ENCODE measurements at regions not wholly inside any gene's neighbourhood (a gene's known extent, or its start where the extent isn't known, plus 50 kb on each side); places are given as distances from the start of the nearest gene placed in this dataset.
"Not testable (repeated sequence)": the region's sequence is repeated elsewhere in the genome, so short reads cannot be mapped to it uniquely, and the experiment has no call there.

DNA sequence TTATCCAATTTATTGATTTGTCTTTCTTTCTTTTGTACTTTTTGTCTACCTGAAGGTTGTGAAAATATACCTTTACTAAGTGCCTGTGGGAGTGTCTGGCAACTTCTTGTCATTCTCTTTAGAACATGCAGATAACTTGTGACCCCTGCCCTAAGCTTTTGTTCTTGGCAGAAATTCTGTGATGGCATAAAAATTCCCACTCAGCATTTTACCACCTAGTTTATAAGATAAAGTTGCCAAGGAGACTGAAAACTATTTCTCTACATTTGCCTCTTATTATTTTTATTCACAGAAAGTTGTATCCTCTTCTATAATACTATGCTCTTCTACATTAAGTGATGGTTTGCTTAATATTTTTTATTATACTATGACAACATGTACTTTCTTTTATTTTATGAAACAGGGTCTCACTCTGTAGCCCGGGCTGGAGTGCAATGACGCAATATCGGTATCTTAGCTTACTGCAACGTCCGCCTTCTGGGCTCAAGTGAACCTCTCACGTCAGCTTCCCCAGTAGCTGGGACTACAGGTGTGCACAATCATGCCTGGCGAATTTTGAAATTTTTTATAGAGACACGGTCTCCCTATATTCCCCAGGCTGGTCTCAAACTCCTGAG lies 683.5 kb downstream of the ANKRD7 start:
- Mint-ChIP-seq H3K4me1 (ENCODE audit: insufficient read depth, unreplicated experiment) (no peaks in the 10 kb centered on the region), H3K36me3 (ENCODE audit: insufficient read depth, unreplicated experiment) (no peaks in the 10 kb centered on the region), H3K4me3 (ENCODE audit: unreplicated experiment) (no peak overlapping the region), H3K27ac (ENCODE audit: low read depth, unreplicated experiment) (no peak overlapping the region), H3K27me3 (ENCODE audit: insufficient read depth, unreplicated experiment) (peaks cover 61% of the 10 kb centered on the region), H3K9me3 (ENCODE audit: unreplicated experiment) (no peaks in the 10 kb centered on the region)
- CTCF ChIA-PET: interaction anchor here (0.6 to 0.7 kb wide), 2 partner anchors 217 to 281 kb away, joined by 3 to 5 read pairs; no protein-coding TSS in a partner anchor
- TF ChIP-seq, protein P1, sequence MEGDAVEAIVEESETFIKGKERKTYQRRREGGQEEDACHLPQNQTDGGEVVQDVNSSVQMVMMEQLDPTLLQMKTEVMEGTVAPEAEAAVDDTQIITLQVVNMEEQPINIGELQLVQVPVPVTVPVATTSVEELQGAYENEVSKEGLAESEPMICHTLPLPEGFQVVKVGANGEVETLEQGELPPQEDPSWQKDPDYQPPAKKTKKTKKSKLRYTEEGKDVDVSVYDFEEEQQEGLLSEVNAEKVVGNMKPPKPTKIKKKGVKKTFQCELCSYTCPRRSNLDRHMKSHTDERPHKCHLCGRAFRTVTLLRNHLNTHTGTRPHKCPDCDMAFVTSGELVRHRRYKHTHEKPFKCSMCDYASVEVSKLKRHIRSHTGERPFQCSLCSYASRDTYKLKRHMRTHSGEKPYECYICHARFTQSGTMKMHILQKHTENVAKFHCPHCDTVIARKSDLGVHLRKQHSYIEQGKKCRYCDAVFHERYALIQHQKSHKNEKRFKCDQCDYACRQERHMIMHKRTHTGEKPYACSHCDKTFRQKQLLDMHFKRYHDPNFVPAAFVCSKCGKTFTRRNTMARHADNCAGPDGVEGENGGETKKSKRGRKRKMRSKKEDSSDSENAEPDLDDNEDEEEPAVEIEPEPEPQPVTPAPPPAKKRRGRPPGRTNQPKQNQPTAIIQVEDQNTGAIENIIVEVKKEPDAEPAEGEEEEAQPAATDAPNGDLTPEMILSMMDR (IDR thresholded peaks at IDR 0.05; ENCODE audit: unreplicated experiment): no peak
- POLR2A ChIA-PET: no interaction called here
- DNase-seq (ENCODE audit: unreplicated experiment): no peak
- no TSS peak for BruUV-seq (replicated peaks)
- intact Hi-C loops (cut with micrococcal nuclease): no loop called here

DNA sequence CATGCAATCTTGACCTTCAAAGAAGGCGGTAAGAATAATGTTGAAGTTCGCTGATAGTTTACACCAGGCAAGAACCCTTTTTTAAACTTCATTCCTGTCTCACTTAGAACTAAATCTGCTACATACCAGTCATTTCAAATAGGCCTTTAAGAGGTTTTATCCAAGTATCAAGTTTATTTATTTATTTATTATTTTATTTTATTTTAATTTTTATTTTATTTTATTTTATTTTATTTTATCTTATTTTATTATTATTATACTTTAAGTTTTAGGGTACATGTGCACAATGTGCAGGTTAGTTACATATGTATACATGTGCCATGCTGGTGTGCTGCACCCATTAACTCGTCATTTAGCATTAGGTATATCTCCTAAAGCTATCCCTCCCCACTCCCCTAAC lies 691.6 kb downstream of the ANKRD7 start:
- H3K27me3 Mint-ChIP-seq (ENCODE audit: insufficient read depth, unreplicated experiment): peaks cover 83% of the 10 kb centered on the region
- POLR2A ChIA-PET; H3K4me3 Mint-ChIP-seq (ENCODE audit: unreplicated experiment); H3K4me1 Mint-ChIP-seq (ENCODE audit: insufficient read depth, unreplicated experiment); DNase-seq (ENCODE audit: unreplicated experiment); H3K9me3 Mint-ChIP-seq (ENCODE audit: unreplicated experiment); H3K27ac Mint-ChIP-seq (ENCODE audit: low read depth, unreplicated experiment); H3K36me3 Mint-ChIP-seq (ENCODE audit: insufficient read depth, unreplicated experiment); BruUV-seq (replicated peaks): not testable (repeated sequence)
- CTCF ChIA-PET: interaction anchor here (2.4 kb wide), 1 partner anchor 282 kb away, joined by 5 read pairs; no protein-coding TSS in a partner anchor
- intact Hi-C loops (cut with micrococcal nuclease): loop anchor here (5.0 to 10.0 kb wide), 3 partner anchors 564 to 1641 kb away; no protein-coding TSS in a partner anchor

DNA sequence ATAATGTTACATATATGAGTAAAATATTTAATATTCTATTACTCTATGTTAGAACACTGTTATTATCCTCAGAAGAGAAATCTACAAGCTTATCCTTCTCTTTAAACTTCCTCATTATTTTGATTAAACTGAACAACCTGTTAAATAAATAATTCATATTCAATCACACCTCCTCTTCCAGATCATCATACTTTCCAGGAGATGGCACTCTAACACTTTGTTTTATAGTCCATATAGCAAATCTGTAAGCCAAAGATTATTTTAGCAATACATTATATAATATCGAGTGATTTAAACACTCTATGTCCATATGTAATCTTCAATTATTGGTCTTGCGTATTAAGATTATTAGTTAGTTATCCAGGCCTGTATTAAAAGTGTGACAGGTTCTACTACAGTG lies 694.1 kb downstream of the ANKRD7 start:
- intact Hi-C loops (cut with micrococcal nuclease): loop anchor here (1.0 to 10.0 kb wide), 5 partner anchors 258 to 1639 kb away; no protein-coding TSS in a partner anchor
- no TSS peak for BruUV-seq (replicated peaks)
- no peak overlapping the region for H3K4me3 Mint-ChIP-seq (ENCODE audit: unreplicated experiment)
- no peaks in the 10 kb centered on the region for H3K36me3 Mint-ChIP-seq (ENCODE audit: insufficient read depth, unreplicated experiment)
- no peak overlapping the region for H3K27ac Mint-ChIP-seq (ENCODE audit: low read depth, unreplicated experiment)
- H3K27me3 Mint-ChIP-seq (ENCODE audit: insufficient read depth, unreplicated experiment): peaks cover 64% of the 10 kb centered on the region
- peak; percentile 35 for DNase-seq (ENCODE audit: unreplicated experiment)
- TF ChIP-seq, protein P1 (IDR thresholded peaks at IDR 0.05; ENCODE audit: unreplicated experiment): peak; percentile 42
- no peaks in the 10 kb centered on the region for H3K4me1 Mint-ChIP-seq (ENCODE audit: insufficient read depth, unreplicated experiment)
- ChIA-PET CTCF (interaction anchor here (0.6 to 5.5 kb wide), 4 partner anchors 19 to 279 kb away, joined by 3 to 38 read pairs (median 16); no protein-coding TSS in a partner anchor), POLR2A (no interaction called here)
- H3K9me3 Mint-ChIP-seq (ENCODE audit: unreplicated experiment): no peaks in the 10 kb centered on the region

- BruUV-seq (replicated peaks): no TSS peak
- intact Hi-C loops (cut with micrococcal nuclease): no loop called here
- Mint-ChIP-seq H3K27ac (ENCODE audit: low read depth, unreplicated experiment) (no peak overlapping the region), H3K9me3 (ENCODE audit: unreplicated experiment) (no peaks in the 10 kb centered on the region), H3K27me3 (ENCODE audit: insufficient read depth, unreplicated experiment) (peaks cover 60% of the 10 kb centered on the region), H3K4me3 (ENCODE audit: unreplicated experiment) (no peak overlapping the region), H3K36me3 (ENCODE audit: insufficient read depth, unreplicated experiment) (no peaks in the 10 kb centered on the region), H3K4me1 (ENCODE audit: insufficient read depth, unreplicated experiment) (no peaks in the 10 kb centered on the region)
- ChIA-PET CTCF (no interaction called here), POLR2A (no interaction called here)
- TF ChIP-seq, protein P1 (IDR thresholded peaks at IDR 0.05; ENCODE audit: unreplicated experiment): no peak
- DNase-seq (ENCODE audit: unreplicated experiment): no peak
Measured at GRCh38 chr7:118938845-118939244, 714.3 kb downstream of the ANKRD7 start.

Data from MCF 10A (cell line).